Ishikawa (cell line): ENCODE measurements at regions not wholly inside any gene's neighbourhood (a gene's known extent, or its start where the extent isn't known, plus 50 kb on each side); places are given as distances from the start of the nearest gene placed in this dataset.

Source experiments
- CEBPB ChIP-seq: IDR thresholded peaks from 2 replicates; pipeline ENCODE4 v1.6.1; 2012
- CREB1 ChIP-seq: IDR thresholded peaks from 2 replicates; pipeline ENCODE4 v1.6.1; 2012; ENCODE audit warnings: low read depth
- EGR1 ChIP-seq: IDR thresholded peaks from 2 replicates; pipeline ENCODE4 v1.6.1; 2012
- EP300 ChIP-seq: IDR thresholded peaks from 2 replicates; pipeline ENCODE4 v1.6.1; 2012; ENCODE audit warnings: borderline replicate concordance
- FOXM1 ChIP-seq: IDR thresholded peaks from 2 replicates; pipeline ENCODE4 v1.6.1; 2012; ENCODE audit warnings: low read depth, borderline replicate concordance
- MAX ChIP-seq: IDR thresholded peaks from 2 replicates; pipeline ENCODE4 v1.6.1; 2012
- TAF1 ChIP-seq: IDR thresholded peaks from 2 replicates; pipeline ENCODE4 v1.6.1; 2012; ENCODE audit warnings: low read depth, mild to moderate bottlenecking
- YY1 ChIP-seq: IDR thresholded peaks from 2 replicates; pipeline ENCODE4 v1.6.1; 2012; ENCODE audit warnings: low read depth
- ZBTB7A ChIP-seq: IDR thresholded peaks from 2 replicates; pipeline ENCODE4 v1.6.1; 2012; ENCODE audit warnings: low read depth

GRCh38 chr2:4962419-4962818 lies 729.8 kb upstream of the SOX11 start:
- TF ChIP-seq EGR1, result no peak
- TF ChIP-seq CREB1, result no peak
- no peak for TF ChIP-seq YY1
- no peak for TF ChIP-seq TAF1
- TF ChIP-seq CEBPB, result no peak
- no peak for TF ChIP-seq MAX
- no peak for TF ChIP-seq ZBTB7A
- TF ChIP-seq EP300, result no peak
- no peak for TF ChIP-seq FOXM1
